Endothelial cell of umbilical vein (primary cell): ENCODE measurements at regions not wholly inside any gene's neighbourhood (a gene's known extent, or its start where the extent isn't known, plus 50 kb on each side); places are given as distances from the start of the nearest gene placed in this dataset. TPM values are rescaled to one million over a fixed set of nuclear protein-coding genes. Genes with fewer than 3 reads are reported as not detected.

Source experiments
- BruUV-seq: library from RNA; stranded (reverse); fragments of 400-500 nt; replicated peaks from 2 replicates; lab custom pipeline; 2021; lab: Mats Ljungman, UMichigan
- CTCF ChIA-PET: fragments of 300-600, 350-600 bp; sonication (Branson Sonifier 250); formaldehyde crosslinking; loops from one replicate; lab custom pipeline; 2021; ENCODE audit warnings: antibody characterized with exemption, inconsistent platforms; lab: Charles Lee
- POLR2A ChIA-PET: fragments of 300-600, 350-600 bp; sonication (Branson Sonifier 250); formaldehyde crosslinking; loops from one replicate; lab custom pipeline; 2021; ENCODE audit warnings: antibody characterized with exemption, inconsistent platforms; lab: Charles Lee
- DNase-seq: peaks from one replicate; pipeline ENCODE4 v3.0.0-alpha.2; 2011; ENCODE audit warnings: low read depth, low spot score
- FAIRE-seq: peaks from 2 replicates; lab custom pipeline; 2011; peaks lifted over from hg19 to GRCh38; lab: Jason Lieb, UNC
- H2AFZ ChIP-seq: 2 replicates; pipeline ENCODE4 v1.6.0; 2012; ENCODE audit warnings: low read depth, low read length, control low read depth, inconsistent platforms
- H3K27ac ChIP-seq: 2 replicates; pipeline ENCODE4 v1.5.1; 2011; ENCODE audit warnings: low read depth, mild to moderate bottlenecking, control low read depth, low read length, moderate library complexity; ENCODE audit not compliant: insufficient read depth
- H3K27me3 ChIP-seq, 2 experiments: 2 replicates each; pipeline versions ENCODE4 v1.6.0 to v1.6.1; 2011; ENCODE audit warnings: low read length in 2 of 2, mixed read lengths in 1 of 2; ENCODE audit not compliant: control insufficient read depth in 2 of 2, insufficient read depth in 2 of 2
- H3K36me3 ChIP-seq, 2 experiments: 2 replicates in 1 of 2; 3 replicates in 1 of 2; pipeline ENCODE4 v1.5.1; 2011; ENCODE audit warnings: low read length in 2 of 2, mild to moderate bottlenecking in 1 of 2, moderate library complexity in 1 of 2; ENCODE audit not compliant: control insufficient read depth in 2 of 2, insufficient read depth in 2 of 2; ENCODE audit errors: extremely low read depth in 1 of 2
- H3K4me1 ChIP-seq: 3 replicates; pipeline ENCODE4 v1.5.1; 2011; ENCODE audit warnings: mild to moderate bottlenecking, low read length; ENCODE audit not compliant: control insufficient read depth, insufficient read depth; ENCODE audit errors: extremely low read depth
- H3K4me2 ChIP-seq: 2 replicates; pipeline ENCODE4 v1.6.1; 2011; ENCODE audit warnings: low read length, control low read depth, mixed read lengths; ENCODE audit not compliant: insufficient read depth
- H3K4me3 ChIP-seq, 3 experiments: fragments of 200-600 bp in 1 of 3; sonication (generic), shearing (Covaris generic) in 1 of 3; replicated peaks in 1 of 3; 2 replicates each; pipeline ENCODE4 v1.5.1; 2011 to 2016; ENCODE audit warnings: control low read depth in 3 of 3, low read length in 3 of 3, mild to moderate bottlenecking in 2 of 3, inconsistent platforms in 1 of 3, low read depth in 1 of 3, moderate library complexity in 1 of 3; ENCODE audit not compliant: insufficient read depth in 1 of 3
- H3K79me2 ChIP-seq: 2 replicates; pipeline ENCODE4 v1.6.0; 2012; ENCODE audit warnings: low read length, inconsistent platforms; ENCODE audit not compliant: control insufficient read depth, insufficient read depth
- H3K9ac ChIP-seq: replicated peaks from 2 replicates; pipeline ENCODE3; 2011; ENCODE audit warnings: low read length, control low read depth; ENCODE audit not compliant: insufficient read depth; ENCODE audit errors: extremely low read depth
- H3K9me1 ChIP-seq: replicated peaks from 3 replicates; pipeline ENCODE4 v1.6.0; 2011; ENCODE audit warnings: mild to moderate bottlenecking, low read length; ENCODE audit not compliant: control insufficient read depth, insufficient read depth; ENCODE audit errors: extremely low read depth
- H3K9me3 ChIP-seq: replicated peaks from 2 replicates; pipeline ENCODE4 v1.5.1; 2012; ENCODE audit warnings: low read length, inconsistent platforms; ENCODE audit not compliant: control insufficient read depth, insufficient read depth
- H4K20me1 ChIP-seq: replicated peaks from 2 replicates; pipeline ENCODE3; 2011; ENCODE audit warnings: mild to moderate bottlenecking, low read length; ENCODE audit not compliant: control insufficient read depth, insufficient read depth; ENCODE audit errors: extremely low read depth
- MAX ChIP-seq: IDR thresholded peaks from 2 replicates; pipeline ENCODE4 v1.6.1; 2011; ENCODE audit not compliant: insufficient read depth, insufficient read length
- POLR2A ChIP-seq: IDR thresholded peaks from 2 replicates; pipeline ENCODE4 v1.6.1; 2012; ENCODE audit warnings: low read depth, mild to moderate bottlenecking, control low read depth, low read length
- dilution Hi-C: fragments of 300-500 bp; cut with MboI; formaldehyde crosslinking; loops from one replicate; pipeline ENCODE4 v1.15.0; 2019; ENCODE audit warnings: low sequenced_read_pairs; ENCODE audit not compliant: extremely low pct_ligation_motif_present
- intact Hi-C: fragments of 100-400 bp; cut with micrococcal nuclease; formaldehyde crosslinking; loops from one replicate; pipeline ENCODE4 v1.10.0; 2022
- small RNA-seq: library from RNA; depleted of rRNA; stranded (forward); fragments of <200 nt; gene quantifications from one replicate; pipeline ENCODE3, GENCODE V24; 2012; ENCODE audit warnings: low replicate concordance, low read depth; ENCODE audit not compliant: insufficient read depth, insufficient read length

GRCh38 chr2:71736091-71736861, 282.9 kb downstream of the DYSF start:
- Histone ChIP-seq H3K27me3 (peaks cover 5 to 7% of the 10 kb centered on the region in 2 experiments), H3K9me3 (no peaks in the 10 kb centered on the region), H3K36me3 (no peaks in the 10 kb centered on the region), H4K20me1 (no peaks in the 10 kb centered on the region), H3K79me2 (no peaks in the 10 kb centered on the region), H3K9me1 (no peaks in the 10 kb centered on the region), H3K4me2 (no peak overlapping the region), H3K4me3 (no peak overlapping the region), H3K4me1 (no peaks in the 10 kb centered on the region), H2AFZ (no peak overlapping the region), H3K9ac (no peak overlapping the region), H3K27ac (no peak overlapping the region)
- intact Hi-C loops (no loop called here), dilution Hi-C loops (no loop called here)
- no TSS peak for BruUV-seq
- TF ChIP-seq POLR2A = no peak
- no peak for TF ChIP-seq MAX
- FAIRE-seq (no peak), DNase-seq (no peak)
- ChIA-PET POLR2A (no interaction called here), CTCF (interaction anchor here (1.0 kb wide), 1 partner anchor 19 kb away, joined by 3 read pairs; no protein-coding TSS in a partner anchor)

Small RNAs in the stretch of these regions (small RNA-seq; reads per million reads assigned to genes)
- not detected for gene RPS20P10
